Neuron (in vitro differentiated cells): ENCODE measurements at regions not wholly inside any gene's neighbourhood (a gene's known extent, or its start where the extent isn't known, plus 50 kb on each side); places are given as distances from the start of the nearest gene placed in this dataset.

Experiments
- H2AFZ ChIP-seq: one replicate; pipeline ENCODE4 v1.6.1; 2013; ENCODE audit warnings: low read depth, mild to moderate bottlenecking, inconsistent platforms, low read length, moderate library complexity
- H3K27me3 ChIP-seq: one replicate; pipeline ENCODE4 v1.6.1; 2013; ENCODE audit warnings: low read length; ENCODE audit not compliant: insufficient read depth
- H3K36me3 ChIP-seq: one replicate; pipeline ENCODE4 v1.6.1; 2013; ENCODE audit warnings: low read length; ENCODE audit not compliant: insufficient read depth
- H3K4me1 ChIP-seq: one replicate; pipeline ENCODE4 v1.6.1; 2013; ENCODE audit warnings: low read length; ENCODE audit not compliant: insufficient read depth
- H3K4me3 ChIP-seq: 2 replicates; pipeline ENCODE4 v1.5.1; 2013; ENCODE audit warnings: mild to moderate bottlenecking, low read length, moderate library complexity
- H3K9me3 ChIP-seq: one replicate; pipeline ENCODE4 v1.6.1; 2013; ENCODE audit warnings: low read length

DNA sequence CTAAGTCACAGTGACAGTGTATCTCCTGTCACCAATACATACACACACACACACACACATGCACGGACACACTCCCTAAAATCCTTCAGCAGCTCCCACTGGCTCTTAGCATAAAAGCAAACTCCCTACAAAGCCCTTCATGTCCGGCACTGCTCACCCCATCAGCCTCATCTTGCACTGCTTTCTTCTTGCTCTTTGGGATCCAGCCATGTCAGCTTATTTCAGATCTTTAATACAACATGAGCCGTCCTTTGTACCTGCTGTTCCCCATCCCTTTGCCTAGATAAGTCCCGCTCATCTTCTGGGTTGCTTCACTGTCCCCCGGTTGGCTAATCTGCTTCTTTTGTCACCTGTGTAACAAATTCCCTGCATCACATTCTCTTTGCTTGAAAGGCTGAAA is 82.1 kb upstream of the VAV3 start:
- H3K4me1 ChIP-seq: peaks cover 26% of the 10 kb centered on the region
- H3K4me3 ChIP-seq: no peak overlapping the region
- no peaks in the 10 kb centered on the region for H3K9me3 ChIP-seq
- H2AFZ ChIP-seq: no peak overlapping the region
- H3K36me3 ChIP-seq: no peaks in the 10 kb centered on the region
- H3K27me3 ChIP-seq: no peaks in the 10 kb centered on the region

DNA sequence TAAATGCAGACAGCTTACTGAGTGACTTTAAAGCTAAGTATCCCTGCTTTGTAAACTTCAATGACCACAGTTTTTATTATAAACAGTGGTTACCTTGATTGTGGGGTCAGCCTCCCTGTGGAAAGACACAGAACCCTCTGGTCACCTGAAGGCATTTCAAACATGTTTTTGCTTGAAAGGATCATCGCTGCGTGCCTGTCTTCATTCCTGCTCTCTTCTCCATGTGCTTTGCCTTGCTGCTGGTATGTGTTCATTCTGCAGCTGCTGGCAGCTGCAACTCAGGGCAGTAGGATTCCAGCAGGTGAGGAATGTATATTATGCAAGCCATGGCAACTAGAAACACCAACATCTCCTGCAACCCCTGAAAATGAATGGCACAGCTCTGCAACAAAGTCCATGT is 81.0 kb upstream of the VAV3 start:
- Histone ChIP-seq H2AFZ (no peak overlapping the region), H3K4me1 (peaks cover 15% of the 10 kb centered on the region), H3K27me3 (no peaks in the 10 kb centered on the region), H3K36me3 (no peaks in the 10 kb centered on the region), H3K9me3 (no peaks in the 10 kb centered on the region), H3K4me3 (no peak overlapping the region)

DNA sequence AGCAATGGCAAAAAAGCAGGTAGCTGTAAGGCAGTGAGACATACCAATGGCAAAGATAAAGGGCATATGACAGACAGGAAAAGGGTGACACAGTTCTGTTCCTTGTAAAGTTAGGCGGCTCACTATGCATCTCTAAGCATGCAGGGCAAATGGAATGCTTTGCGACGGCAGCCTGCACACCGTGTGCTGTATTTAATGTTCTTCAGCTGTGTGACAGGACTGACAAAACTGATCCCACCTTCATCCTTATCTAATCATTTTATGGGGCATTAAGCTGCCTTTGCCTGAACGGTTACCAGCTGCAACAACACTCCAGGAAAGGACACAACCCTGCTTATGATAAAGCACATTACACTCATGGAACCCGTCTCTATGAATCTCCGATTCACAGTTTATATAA is 80.5 kb upstream of the VAV3 start:
- Histone ChIP-seq H3K27me3 (no peaks in the 10 kb centered on the region), H3K4me3 (no peak overlapping the region)

DNA sequence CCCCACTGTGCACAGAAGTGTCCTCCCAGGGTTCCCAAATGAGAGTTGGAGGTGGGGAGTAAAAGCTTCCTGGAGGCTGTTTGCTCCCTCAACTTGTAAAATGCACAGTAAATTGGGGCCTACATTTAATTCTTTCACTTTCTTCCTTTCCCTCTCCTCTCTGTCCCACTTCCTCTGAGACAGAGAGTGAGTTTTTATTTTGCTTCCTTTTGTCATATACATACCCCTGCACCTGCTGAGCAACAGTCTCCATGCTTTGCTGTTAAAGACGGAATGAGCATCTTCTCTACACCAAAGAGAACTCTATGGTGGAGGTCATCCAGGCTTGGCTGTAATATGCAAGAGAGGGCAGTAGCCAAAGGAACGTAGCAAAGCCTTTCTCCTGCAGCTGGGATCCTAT is 79.3 kb upstream of the VAV3 start:
- H3K27me3 ChIP-seq: no peaks in the 10 kb centered on the region
- H2AFZ ChIP-seq: no peak overlapping the region
- H3K4me1 ChIP-seq: no peaks in the 10 kb centered on the region
- no peaks in the 10 kb centered on the region for H3K9me3 ChIP-seq
- H3K36me3 ChIP-seq: no peaks in the 10 kb centered on the region
- no peak overlapping the region for H3K4me3 ChIP-seq

More for the DNA sequence above, 80.5 kb upstream of the VAV3 start:
- Histone ChIP-seq H3K36me3 (no peaks in the 10 kb centered on the region), H2AFZ (no peak overlapping the region), H3K4me1 (peaks cover 10% of the 10 kb centered on the region), H3K9me3 (no peaks in the 10 kb centered on the region)

DNA sequence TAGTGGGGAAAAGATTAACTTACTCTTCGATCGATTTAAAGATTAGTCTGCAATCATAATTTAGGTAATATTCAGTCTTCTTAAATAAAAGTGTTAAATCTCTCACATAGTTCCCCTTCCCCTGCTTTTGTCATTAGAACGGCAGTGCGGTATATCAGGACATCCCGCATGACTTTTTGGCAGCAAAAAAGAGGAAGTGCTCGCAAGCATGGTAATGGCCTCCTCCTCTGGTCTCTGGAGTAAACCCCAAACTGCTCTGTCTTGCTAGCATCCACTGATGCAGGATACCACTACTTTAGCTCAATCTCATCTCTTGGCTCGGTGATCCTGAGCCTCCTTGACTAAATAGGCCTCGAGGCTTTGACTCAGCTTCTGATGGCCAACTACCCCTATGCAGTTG is 78.7 kb upstream of the VAV3 start:
- Histone ChIP-seq H3K4me3 (no peak overlapping the region), H2AFZ (no peak overlapping the region), H3K4me1 (peaks cover 2% of the 10 kb centered on the region), H3K9me3 (no peaks in the 10 kb centered on the region), H3K27me3 (no peaks in the 10 kb centered on the region), H3K36me3 (no peaks in the 10 kb centered on the region)

DNA sequence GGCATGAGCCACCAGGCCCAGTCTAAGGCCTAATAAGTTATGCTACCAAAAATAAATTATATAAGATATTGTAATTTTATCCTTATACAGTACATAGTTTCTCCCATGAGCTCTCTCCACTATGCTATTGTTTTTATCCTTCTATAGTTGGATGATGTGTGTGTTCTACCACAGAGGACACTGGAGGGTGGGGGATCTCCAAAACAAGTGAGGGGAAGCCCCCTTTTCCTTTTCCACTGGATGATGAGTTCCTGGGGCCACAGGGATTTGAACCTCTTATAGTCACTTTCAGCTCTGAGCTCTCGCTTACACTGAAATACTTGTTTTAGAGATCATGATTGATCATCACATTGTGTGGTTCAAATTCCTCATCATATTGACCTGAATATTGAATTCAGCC is 77.6 kb upstream of the VAV3 start:
- no peaks in the 10 kb centered on the region for H3K9me3 ChIP-seq
- peaks cover 6% of the 10 kb centered on the region for H3K4me1 ChIP-seq
- H3K4me3 ChIP-seq: no peak overlapping the region
- no peak overlapping the region for H2AFZ ChIP-seq
- H3K36me3 ChIP-seq: no peaks in the 10 kb centered on the region
- H3K27me3 ChIP-seq: no peaks in the 10 kb centered on the region

DNA sequence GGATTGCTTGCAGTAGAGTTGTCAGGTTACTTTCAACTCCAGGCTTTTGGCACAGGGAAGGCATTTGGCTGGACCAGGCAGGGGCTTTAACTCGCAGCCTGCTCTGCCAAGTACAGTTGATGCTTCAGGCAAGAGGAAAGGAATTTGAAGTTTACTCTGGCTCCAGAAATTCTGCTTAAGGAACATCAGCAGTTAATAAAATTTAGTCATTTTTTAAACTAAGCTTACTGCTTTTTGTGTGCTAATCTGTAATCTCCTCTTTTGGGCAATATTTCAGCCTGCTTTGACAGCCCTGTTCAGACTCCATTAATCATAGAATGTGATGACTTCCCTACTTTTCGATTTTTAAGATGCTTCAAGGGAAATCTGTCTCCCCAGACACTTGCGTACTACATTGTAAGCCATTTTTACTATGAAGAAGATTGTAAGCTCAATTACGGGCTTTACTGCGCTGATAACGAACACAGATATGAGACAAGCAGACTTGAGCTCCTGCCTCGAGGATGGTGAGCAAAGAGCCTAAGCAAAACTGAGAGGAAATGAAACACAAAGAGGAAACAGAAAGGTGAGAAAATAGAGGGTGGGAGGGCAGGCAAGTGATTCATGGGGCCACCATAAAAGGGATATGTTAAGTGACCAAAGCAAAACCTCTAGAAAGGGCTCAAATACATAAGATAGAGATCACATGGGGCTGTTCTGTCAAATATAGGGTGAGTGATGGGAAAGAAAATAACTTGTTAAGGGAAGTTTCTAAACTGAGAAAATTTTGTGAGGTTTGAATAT is 76.6 kb upstream of the VAV3 start:
- H3K4me3 ChIP-seq: no peak overlapping the region
- H2AFZ ChIP-seq: no peak overlapping the region
- H3K36me3 ChIP-seq: no peaks in the 10 kb centered on the region
- H3K9me3 ChIP-seq: no peaks in the 10 kb centered on the region
- no peaks in the 10 kb centered on the region for H3K27me3 ChIP-seq
- peaks cover 6% of the 10 kb centered on the region for H3K4me1 ChIP-seq

DNA sequence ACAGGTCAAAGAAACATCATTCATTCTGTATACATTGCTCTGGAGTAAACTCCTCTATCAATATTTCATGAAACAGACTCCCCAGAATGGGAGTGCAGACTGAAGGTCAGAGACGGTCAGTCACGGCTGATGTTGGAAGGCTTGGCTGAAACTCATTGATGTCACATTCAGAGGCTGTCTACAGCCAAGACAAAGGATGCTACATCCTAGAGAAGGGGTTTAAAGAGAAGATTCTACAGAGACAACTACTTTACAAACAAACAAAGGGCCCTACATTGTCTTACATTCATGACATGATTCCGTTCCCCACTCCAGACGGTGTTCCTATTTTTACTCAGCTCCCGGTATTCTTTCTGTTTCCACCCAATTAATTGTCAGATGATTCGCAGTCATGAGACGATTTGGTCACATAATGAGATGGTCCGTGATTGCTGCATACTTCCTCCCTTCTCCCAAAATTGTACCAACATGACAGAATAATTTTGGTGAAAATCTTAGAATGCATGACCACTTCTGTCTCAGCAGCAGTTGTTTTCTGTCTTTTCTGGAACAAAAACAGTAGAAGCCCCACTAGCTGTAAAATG is 73.8 kb upstream of the VAV3 start:
- H3K36me3 ChIP-seq: no peaks in the 10 kb centered on the region
- H3K4me3 ChIP-seq: no peak overlapping the region
- no peaks in the 10 kb centered on the region for H3K27me3 ChIP-seq
- no peaks in the 10 kb centered on the region for H3K9me3 ChIP-seq
- H3K4me1 ChIP-seq: peaks cover 6% of the 10 kb centered on the region
- H2AFZ ChIP-seq: no peak overlapping the region

DNA sequence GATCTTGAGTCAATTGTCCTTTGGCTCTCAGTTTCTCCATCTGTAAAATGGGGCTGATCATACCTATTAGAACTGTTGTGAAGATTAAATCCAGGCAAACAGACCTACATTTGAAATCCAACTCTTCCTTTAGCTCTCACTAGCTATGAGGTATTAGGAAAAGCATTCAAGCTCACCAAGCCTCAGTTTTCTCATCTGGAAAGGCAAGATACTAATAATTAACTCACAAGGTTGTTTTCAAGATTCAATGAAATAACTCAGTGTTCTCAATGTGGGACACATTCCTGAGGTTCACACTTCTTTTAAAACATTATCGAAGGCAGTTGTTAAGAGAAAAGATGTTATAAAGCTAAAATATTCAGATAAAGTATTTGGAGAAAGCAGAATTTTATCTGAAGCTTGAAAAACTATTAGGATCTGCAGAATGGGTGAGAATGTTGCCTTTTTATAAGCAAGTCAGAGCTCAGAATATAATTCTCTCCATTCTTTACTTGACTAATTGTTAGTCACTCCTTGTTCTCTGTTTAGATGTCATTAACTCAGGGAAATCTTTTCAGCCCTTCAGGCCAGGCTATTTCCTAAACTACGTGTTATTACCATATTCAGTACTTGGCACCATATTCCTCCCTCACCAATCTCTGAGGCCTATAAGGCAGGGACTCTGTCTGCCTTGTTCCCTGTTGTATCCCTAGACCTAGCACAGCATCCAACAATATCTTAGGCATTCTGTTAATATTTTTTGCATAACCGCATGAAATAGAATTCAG is 72.0 kb upstream of the VAV3 start:
- H3K4me1 ChIP-seq: peaks cover 13% of the 10 kb centered on the region
- no peaks in the 10 kb centered on the region for H3K27me3 ChIP-seq
- no peaks in the 10 kb centered on the region for H3K36me3 ChIP-seq
- H2AFZ ChIP-seq: no peak overlapping the region
- no peak overlapping the region for H3K4me3 ChIP-seq
- H3K9me3 ChIP-seq: no peaks in the 10 kb centered on the region

DNA sequence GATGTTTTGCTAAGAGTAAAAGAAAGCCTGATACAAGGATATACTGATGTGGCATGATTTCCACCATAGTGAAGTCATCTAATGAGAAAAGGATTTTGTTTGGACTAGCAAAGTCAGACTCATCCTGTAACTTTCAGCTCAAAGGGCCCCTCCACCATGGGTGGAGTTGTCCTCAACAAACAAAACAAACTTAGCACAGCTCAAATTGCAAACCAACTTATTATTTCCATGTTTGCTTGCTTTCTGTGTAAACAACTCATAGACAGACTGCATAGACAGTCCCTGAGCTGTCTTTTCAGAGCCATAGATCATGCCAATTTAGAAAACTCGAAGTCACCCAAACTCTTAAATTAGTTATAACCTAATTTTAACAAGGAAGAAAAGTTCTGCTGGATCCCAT is 69.4 kb upstream of the VAV3 start:
- H2AFZ ChIP-seq: no peak overlapping the region
- no peaks in the 10 kb centered on the region for H3K9me3 ChIP-seq
- H3K4me3 ChIP-seq: no peak overlapping the region
- peaks cover 13% of the 10 kb centered on the region for H3K4me1 ChIP-seq
- no peaks in the 10 kb centered on the region for H3K36me3 ChIP-seq
- no peaks in the 10 kb centered on the region for H3K27me3 ChIP-seq

DNA sequence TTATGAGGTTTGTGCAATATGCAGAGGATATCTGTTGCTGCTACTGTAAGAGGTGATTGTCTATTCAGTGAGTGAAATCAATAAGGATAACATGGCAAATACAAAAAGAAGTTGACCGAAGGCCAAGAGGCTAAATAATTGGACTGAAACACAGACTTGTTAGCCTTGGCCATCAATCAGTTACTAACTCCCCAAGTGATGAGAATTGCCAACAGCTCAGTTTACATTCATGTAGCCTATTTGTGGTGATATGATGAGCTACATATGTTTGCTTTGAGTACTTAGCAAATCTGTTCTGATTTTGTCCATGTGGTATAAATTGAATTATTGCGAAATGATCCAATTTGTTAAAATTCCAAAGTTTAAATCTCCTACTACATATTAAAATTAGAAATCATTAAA is 68.6 kb upstream of the VAV3 start:
- no peak overlapping the region for H2AFZ ChIP-seq
- H3K9me3 ChIP-seq: no peaks in the 10 kb centered on the region
- H3K36me3 ChIP-seq: no peaks in the 10 kb centered on the region
- no peaks in the 10 kb centered on the region for H3K27me3 ChIP-seq
- H3K4me1 ChIP-seq: peaks cover 9% of the 10 kb centered on the region
- H3K4me3 ChIP-seq: no peak overlapping the region

DNA sequence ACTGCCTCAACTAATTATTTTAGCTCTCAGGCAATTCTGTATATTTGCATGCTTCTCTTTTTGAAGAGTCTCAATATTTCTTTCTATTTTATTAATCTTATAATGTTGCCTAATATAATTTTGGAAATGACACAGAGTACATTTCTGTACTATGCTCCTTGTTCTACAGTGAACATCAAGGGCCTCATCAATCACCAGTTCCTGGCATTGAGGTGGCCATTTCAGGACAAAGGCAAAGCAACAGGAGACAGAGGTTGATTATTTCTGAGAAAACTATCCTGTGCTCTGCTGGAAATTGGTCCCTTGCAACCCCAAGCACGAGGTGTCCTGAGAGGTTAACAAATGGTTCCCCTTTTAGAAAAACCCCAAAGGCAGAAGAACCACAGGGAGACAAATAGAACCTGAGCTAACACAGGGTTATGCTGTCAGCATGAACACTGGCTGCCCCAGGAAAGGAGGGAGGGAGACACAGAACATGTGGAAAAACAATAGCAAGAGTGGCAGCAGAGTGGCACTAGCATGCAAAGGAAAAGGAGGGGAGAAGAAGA is 63.9 kb upstream of the VAV3 start:
- Histone ChIP-seq H3K4me1 (peaks cover 7% of the 10 kb centered on the region), H3K27me3 (no peaks in the 10 kb centered on the region), H3K4me3 (no peak overlapping the region), H3K9me3 (no peaks in the 10 kb centered on the region), H2AFZ (no peak overlapping the region), H3K36me3 (no peaks in the 10 kb centered on the region)

DNA sequence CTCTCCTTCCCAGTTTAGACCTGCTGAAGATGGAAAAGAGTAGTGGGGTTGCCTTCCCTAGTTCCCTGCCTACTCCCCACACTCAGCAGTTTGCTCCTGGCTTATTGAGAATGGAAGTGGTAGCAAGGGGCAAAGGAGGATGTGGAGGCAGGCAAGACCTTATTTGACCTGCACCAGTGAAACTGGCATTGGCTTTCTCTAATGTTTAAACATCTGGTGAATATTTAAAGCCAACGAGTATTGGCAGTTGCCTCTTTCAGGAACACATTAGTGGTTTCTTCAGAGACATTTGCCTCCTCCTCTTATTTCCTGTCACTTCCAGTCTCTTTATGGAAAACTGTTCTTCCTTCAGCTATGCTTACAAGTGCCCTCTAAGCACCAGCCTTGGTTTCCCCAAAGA is 62.4 kb upstream of the VAV3 start:
- Histone ChIP-seq H3K36me3 (no peaks in the 10 kb centered on the region), H2AFZ (no peak overlapping the region), H3K27me3 (no peaks in the 10 kb centered on the region)

More for the DNA sequence above, 62.4 kb upstream of the VAV3 start:
- no peaks in the 10 kb centered on the region for H3K4me1 ChIP-seq
- H3K9me3 ChIP-seq: no peaks in the 10 kb centered on the region
- no peak overlapping the region for H3K4me3 ChIP-seq
